ENCODE measurements at regions not wholly inside any gene's neighbourhood (a gene's known extent, or its start where the extent isn't known, plus 50 kb on each side); places are given as distances from the start of the nearest gene placed in this dataset.
"Not testable (repeated sequence)": the region's sequence is repeated elsewhere in the genome, so short reads cannot be mapped to it uniquely, and the experiment has no call there.

GRCh38 chr21:28865488-28866186 lies 127.0 kb downstream of the LTN1 start:
- no peak overlapping the region for H3K27ac Mint-ChIP-seq
- H3K4me3 Mint-ChIP-seq: no peak overlapping the region
- H3K4me1 Mint-ChIP-seq: no peaks in the 10 kb centered on the region
- TF ChIP-seq, protein P1, sequence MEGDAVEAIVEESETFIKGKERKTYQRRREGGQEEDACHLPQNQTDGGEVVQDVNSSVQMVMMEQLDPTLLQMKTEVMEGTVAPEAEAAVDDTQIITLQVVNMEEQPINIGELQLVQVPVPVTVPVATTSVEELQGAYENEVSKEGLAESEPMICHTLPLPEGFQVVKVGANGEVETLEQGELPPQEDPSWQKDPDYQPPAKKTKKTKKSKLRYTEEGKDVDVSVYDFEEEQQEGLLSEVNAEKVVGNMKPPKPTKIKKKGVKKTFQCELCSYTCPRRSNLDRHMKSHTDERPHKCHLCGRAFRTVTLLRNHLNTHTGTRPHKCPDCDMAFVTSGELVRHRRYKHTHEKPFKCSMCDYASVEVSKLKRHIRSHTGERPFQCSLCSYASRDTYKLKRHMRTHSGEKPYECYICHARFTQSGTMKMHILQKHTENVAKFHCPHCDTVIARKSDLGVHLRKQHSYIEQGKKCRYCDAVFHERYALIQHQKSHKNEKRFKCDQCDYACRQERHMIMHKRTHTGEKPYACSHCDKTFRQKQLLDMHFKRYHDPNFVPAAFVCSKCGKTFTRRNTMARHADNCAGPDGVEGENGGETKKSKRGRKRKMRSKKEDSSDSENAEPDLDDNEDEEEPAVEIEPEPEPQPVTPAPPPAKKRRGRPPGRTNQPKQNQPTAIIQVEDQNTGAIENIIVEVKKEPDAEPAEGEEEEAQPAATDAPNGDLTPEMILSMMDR (IDR thresholded peaks at IDR 0.05; ENCODE audit: unreplicated experiment in 3 of 3): no peak
- H3K27me3 Mint-ChIP-seq (ENCODE audit: low read depth): no peaks in the 10 kb centered on the region
- H3K36me3 Mint-ChIP-seq (ENCODE audit: low read depth): peaks cover 39% of the 10 kb centered on the region
- no peaks in the 10 kb centered on the region for H3K9me3 Mint-ChIP-seq

DNA sequence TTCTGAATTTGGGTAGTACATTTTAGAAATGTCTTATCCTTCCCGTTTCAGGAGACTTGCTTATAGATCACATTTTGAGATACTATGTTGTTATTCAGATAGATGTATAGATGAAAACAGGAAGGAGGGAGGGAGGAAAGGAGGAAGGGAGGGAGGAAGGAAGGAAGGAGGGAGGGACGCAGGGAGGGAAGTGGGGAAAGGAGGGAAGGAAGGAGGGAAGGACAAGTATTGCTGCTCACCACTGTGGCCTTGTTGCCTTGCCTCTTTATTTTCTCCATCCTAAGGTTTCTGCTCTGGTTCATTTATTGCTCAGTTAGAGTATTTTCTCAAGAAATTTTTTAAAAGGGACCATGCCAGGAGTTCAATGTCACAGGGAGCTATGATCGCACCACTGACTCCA lies 134.3 kb downstream of the LTN1 start:
- TF ChIP-seq, protein P1 (IDR thresholded peaks at IDR 0.05; ENCODE audit: unreplicated experiment in 3 of 3): no peak
- Mint-ChIP-seq H3K9me3 (no peaks in the 10 kb centered on the region), H3K4me1 (no peaks in the 10 kb centered on the region), H3K4me3 (no peak overlapping the region), H3K27ac (no peak overlapping the region), H3K36me3 (ENCODE audit: low read depth) (peaks cover 14% of the 10 kb centered on the region), H3K27me3 (ENCODE audit: low read depth) (no peaks in the 10 kb centered on the region)

- H3K4me1 Mint-ChIP-seq: no peaks in the 10 kb centered on the region
- no peak overlapping the region for H3K4me3 Mint-ChIP-seq
- H3K27me3 Mint-ChIP-seq (ENCODE audit: low read depth): no peaks in the 10 kb centered on the region
- H3K9me3 Mint-ChIP-seq: no peaks in the 10 kb centered on the region
- no peak overlapping the region for H3K27ac Mint-ChIP-seq
- TF ChIP-seq, protein P1 (IDR thresholded peaks at IDR 0.05; ENCODE audit: unreplicated experiment in 3 of 3): no peak
- peaks cover 10% of the 10 kb centered on the region for H3K36me3 Mint-ChIP-seq (ENCODE audit: low read depth)
These were observed 134.9 kb downstream of the LTN1 start for GRCh38 chr21:28857752-28858151.

DNA sequence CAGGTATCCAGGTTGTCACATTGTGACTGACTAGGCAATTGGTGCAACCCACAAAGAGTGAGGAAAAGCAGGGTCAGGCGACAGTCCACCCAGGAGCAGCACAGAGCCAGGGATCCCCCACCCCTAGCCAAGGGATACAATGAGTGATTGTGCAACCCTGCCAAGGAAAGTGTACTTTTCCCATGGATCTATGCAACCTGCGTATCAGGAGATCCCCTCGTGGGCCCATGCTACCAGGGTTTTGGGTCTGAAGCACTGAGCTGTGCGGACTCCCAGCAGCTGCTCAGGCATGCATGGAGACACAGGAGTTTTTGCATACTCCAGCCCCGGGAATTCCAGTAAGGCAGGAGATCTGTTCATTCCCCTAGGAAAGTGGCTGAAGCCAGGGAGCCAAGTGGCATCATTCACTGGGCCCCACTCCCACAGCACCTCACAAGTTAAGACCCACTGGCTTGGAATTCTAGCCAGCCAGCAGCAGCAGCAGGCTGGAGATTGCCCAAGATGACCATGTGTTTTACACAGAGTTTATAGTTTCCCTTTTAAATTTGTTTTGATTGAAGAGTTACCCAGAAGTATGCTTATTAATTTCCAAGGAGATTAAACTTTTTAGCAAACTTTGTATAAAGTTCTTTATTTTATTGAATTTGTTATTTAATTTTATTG lies 136.0 kb downstream of the LTN1 start:
- Mint-ChIP-seq H3K9me3 (no peaks in the 10 kb centered on the region), H3K4me1 (no peaks in the 10 kb centered on the region), H3K4me3 (no peak overlapping the region), H3K27me3 (ENCODE audit: low read depth) (no peaks in the 10 kb centered on the region), H3K27ac (no peak overlapping the region), H3K36me3 (ENCODE audit: low read depth) (peaks cover 3% of the 10 kb centered on the region)
- TF ChIP-seq, protein P1 (IDR thresholded peaks at IDR 0.05; ENCODE audit: unreplicated experiment in 3 of 3): no peak

- no peaks in the 10 kb centered on the region for H3K27me3 Mint-ChIP-seq (ENCODE audit: low read depth)
- TF ChIP-seq, protein P1 (IDR thresholded peaks at IDR 0.05; ENCODE audit: unreplicated experiment in 3 of 3): no peak
- no peak overlapping the region for H3K4me3 Mint-ChIP-seq
- no peak overlapping the region for H3K27ac Mint-ChIP-seq
- H3K9me3 Mint-ChIP-seq: no peaks in the 10 kb centered on the region
- no peaks in the 10 kb centered on the region for H3K4me1 Mint-ChIP-seq
- no peaks in the 10 kb centered on the region for H3K36me3 Mint-ChIP-seq (ENCODE audit: low read depth)
These were observed 140.0 kb downstream of the LTN1 start for GRCh38 chr21:28852706-28853105.

- H3K36me3 Mint-ChIP-seq (ENCODE audit: low read depth): no peaks in the 10 kb centered on the region
- TF ChIP-seq, protein P1 (IDR thresholded peaks at IDR 0.05; ENCODE audit: unreplicated experiment in 3 of 3): no peak
- no peaks in the 10 kb centered on the region for H3K4me1 Mint-ChIP-seq
- no peaks in the 10 kb centered on the region for H3K9me3 Mint-ChIP-seq
- H3K27me3 Mint-ChIP-seq (ENCODE audit: low read depth): no peaks in the 10 kb centered on the region
- H3K27ac Mint-ChIP-seq: no peak overlapping the region
- H3K4me3 Mint-ChIP-seq: no peak overlapping the region
These were observed 141.0 kb downstream of the LTN1 start for GRCh38 chr21:28851645-28852044.

DNA sequence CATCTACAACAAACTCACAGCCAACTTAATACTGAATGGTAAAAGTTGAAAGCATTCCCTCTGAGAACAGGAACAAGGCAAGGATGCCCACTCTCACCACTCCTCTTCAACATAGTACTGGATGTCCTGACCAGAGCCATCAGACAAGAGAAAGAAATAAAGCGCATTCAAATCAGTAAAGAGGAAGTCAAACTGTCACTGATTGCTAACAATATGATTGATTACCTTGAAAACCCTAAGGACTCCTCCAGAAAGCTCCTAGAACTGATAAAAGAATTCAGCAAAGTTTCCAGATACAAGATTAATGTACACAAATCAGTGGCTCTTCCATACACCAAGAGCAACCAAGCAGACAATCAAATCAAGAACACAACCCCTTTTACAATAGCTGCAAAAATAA lies 153.4 kb downstream of the LTN1 start:
- H3K9me3 Mint-ChIP-seq: peaks cover 12% of the 10 kb centered on the region
- not testable (repeated sequence) for H3K4me3 Mint-ChIP-seq; H3K27me3 Mint-ChIP-seq (ENCODE audit: low read depth); H3K4me1 Mint-ChIP-seq; H3K27ac Mint-ChIP-seq; H3K36me3 Mint-ChIP-seq (ENCODE audit: low read depth)

GRCh38 chr21:28837426-28837825 lies 155.3 kb downstream of the LTN1 start:
- H3K27me3 Mint-ChIP-seq (ENCODE audit: low read depth); H3K36me3 Mint-ChIP-seq (ENCODE audit: low read depth); H3K4me3 Mint-ChIP-seq; H3K27ac Mint-ChIP-seq; H3K4me1 Mint-ChIP-seq: not testable (repeated sequence)
- H3K9me3 Mint-ChIP-seq: peaks cover 12% of the 10 kb centered on the region

All from nephron (organoid).